ENCODE measurements at regions not wholly inside any gene's neighbourhood (a gene's known extent, or its start where the extent isn't known, plus 50 kb on each side); places are given as distances from the start of the nearest gene placed in this dataset.

- H3K27ac ChIP-seq, result no peak overlapping the region
- H3K4me3 ChIP-seq, result no peak overlapping the region
- H3K9me3 ChIP-seq, result no peaks in the 10 kb centered on the region
- DNase-seq (ENCODE audit: low spot score in 2 of 2), result no peak
- H3K27me3 ChIP-seq, result no peaks in the 10 kb centered on the region
- intact Hi-C loops (cut with DNase I; ENCODE audit: low total_unique reads), result no loop called here
- H3K36me3 ChIP-seq, result no peaks in the 10 kb centered on the region
- TF ChIP-seq CTCF (IDR thresholded peaks at IDR 0.05) (no peak), POLR2AphosphoS5 (IDR thresholded peaks at IDR 0.05) (no peak), POLR2A (IDR thresholded peaks at IDR 0.05) (no peak)
- no peaks in the 10 kb centered on the region for H3K4me1 ChIP-seq
These were observed 277.0 kb downstream of the ACTR3B start for GRCh38 chr7:153036396-153037063.

- no peaks in the 10 kb centered on the region for H3K27me3 ChIP-seq
- TF ChIP-seq POLR2A (IDR thresholded peaks at IDR 0.05), result no peak
- no peak for TF ChIP-seq POLR2AphosphoS5 (IDR thresholded peaks at IDR 0.05)
- intact Hi-C loops (cut with DNase I; ENCODE audit: low total_unique reads), result no loop called here
- DNase-seq (ENCODE audit: low spot score in 2 of 2), result no peak
- H3K4me3 ChIP-seq, result no peak overlapping the region
- H3K9me3 ChIP-seq, result no peaks in the 10 kb centered on the region
- no peaks in the 10 kb centered on the region for H3K36me3 ChIP-seq
- H3K27ac ChIP-seq, result no peak overlapping the region
- no peaks in the 10 kb centered on the region for H3K4me1 ChIP-seq
These were observed 283.9 kb downstream of the ACTR3B start for GRCh38 chr7:153043440-153043839.

- DNase-seq (ENCODE audit: low spot score in 2 of 2), result no peak
- intact Hi-C loops (cut with DNase I; ENCODE audit: low total_unique reads), result no loop called here
- Histone ChIP-seq H3K4me1 (no peaks in the 10 kb centered on the region), H3K27ac (no peak overlapping the region), H3K27me3 (no peaks in the 10 kb centered on the region), H3K4me3 (no peak overlapping the region), H3K36me3 (no peaks in the 10 kb centered on the region), H3K9me3 (no peaks in the 10 kb centered on the region)
- no peak for TF ChIP-seq CTCF (IDR thresholded peaks at IDR 0.05)
- TF ChIP-seq POLR2AphosphoS5 (IDR thresholded peaks at IDR 0.05), result no peak
- TF ChIP-seq POLR2A (IDR thresholded peaks at IDR 0.05), result no peak
These were observed 285.4 kb downstream of the ACTR3B start for GRCh38 chr7:153044981-153045380.

- no peaks in the 10 kb centered on the region for H3K36me3 ChIP-seq
- no peak for DNase-seq (ENCODE audit: low spot score in 2 of 2)
- H3K9me3 ChIP-seq, result peaks cover 0 to 7% of the 10 kb centered on the region in 2 donors
- no peaks in the 10 kb centered on the region for H3K4me1 ChIP-seq
- TF ChIP-seq CTCF (IDR thresholded peaks at IDR 0.05) (no peak), POLR2AphosphoS5 (IDR thresholded peaks at IDR 0.05) (no peak)
- intact Hi-C loops (cut with DNase I; ENCODE audit: low total_unique reads), result no loop called here
- H3K4me3 ChIP-seq, result no peak overlapping the region
- no peak overlapping the region for H3K27ac ChIP-seq
- no peaks in the 10 kb centered on the region for H3K27me3 ChIP-seq
These were observed 287.8 kb downstream of the ACTR3B start for GRCh38 chr7:153047079-153047959.

GRCh38 chr7:153052206-153052605 is 292.7 kb downstream of the ACTR3B start:
- no peak overlapping the region for H3K4me3 ChIP-seq
- H3K4me1 ChIP-seq, result no peaks in the 10 kb centered on the region
- TF ChIP-seq POLR2A (IDR thresholded peaks at IDR 0.05), result no peak
- TF ChIP-seq POLR2AphosphoS5 (IDR thresholded peaks at IDR 0.05), result no peak
- TF ChIP-seq CTCF (IDR thresholded peaks at IDR 0.05), result no peak
- no peak overlapping the region for H3K27ac ChIP-seq
- intact Hi-C loops (cut with DNase I; ENCODE audit: low total_unique reads), result no loop called here
- peaks cover 0 to 7% of the 10 kb centered on the region in 2 donors for H3K9me3 ChIP-seq
- no peak for DNase-seq (ENCODE audit: low spot score in 2 of 2)
- no peaks in the 10 kb centered on the region for H3K27me3 ChIP-seq
- H3K36me3 ChIP-seq, result no peaks in the 10 kb centered on the region
